ENCODE measurements at regions not wholly inside any gene's neighbourhood (a gene's known extent, or its start where the extent isn't known, plus 50 kb on each side); places are given as distances from the start of the nearest gene placed in this dataset.
"Not testable (repeated sequence)": the region's sequence is repeated elsewhere in the genome, so short reads cannot be mapped to it uniquely, and the experiment has no call there.

DNA sequence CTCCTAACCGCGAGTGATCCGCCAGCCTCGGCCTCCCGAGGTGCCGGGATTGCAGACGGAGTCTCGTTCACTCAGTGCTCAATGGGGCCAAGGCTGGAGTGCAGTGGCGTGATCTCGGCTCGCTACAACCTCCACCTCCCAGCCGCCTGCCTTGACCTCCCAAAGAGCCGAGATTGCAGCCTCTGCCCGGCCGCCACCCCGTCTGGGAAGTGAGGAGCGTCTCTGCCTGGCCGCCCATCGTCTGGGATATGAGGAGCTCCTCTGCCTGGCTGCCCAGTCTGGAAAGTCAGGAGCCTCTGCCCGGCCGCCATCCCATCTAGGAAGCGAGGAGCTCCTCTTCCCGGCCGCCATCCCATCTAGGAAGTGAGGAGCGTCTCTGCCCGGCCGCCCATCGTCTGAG, 58.8 kb upstream of the ANKRD30BL start:
- not testable (repeated sequence) for DNase-seq (ENCODE audit: extremely low read depth, low read depth)

DNA sequence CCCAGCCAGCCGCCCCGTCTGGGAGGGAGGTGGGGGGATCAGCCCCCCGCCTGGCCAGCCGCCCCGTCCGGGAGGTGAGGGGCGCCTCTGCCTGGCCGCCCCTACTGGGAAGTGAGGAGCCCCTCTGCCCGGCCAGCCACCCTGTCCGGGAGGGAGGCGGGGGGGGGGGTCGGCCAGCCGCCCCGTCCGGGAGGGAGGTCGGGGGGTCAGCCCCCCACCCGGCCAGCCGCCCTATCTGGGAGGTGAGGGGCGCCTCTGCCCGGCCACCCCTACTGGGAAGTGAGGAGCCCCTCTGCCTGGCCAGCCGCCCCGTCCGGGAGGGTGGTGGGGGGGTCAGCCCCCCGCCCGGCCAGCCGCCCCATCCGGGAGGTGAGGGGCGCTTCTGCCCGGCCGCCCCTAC, 60.1 kb upstream of the ANKRD30BL start:
- not testable (repeated sequence) for DNase-seq (ENCODE audit: extremely low read depth, low read depth)

DNA sequence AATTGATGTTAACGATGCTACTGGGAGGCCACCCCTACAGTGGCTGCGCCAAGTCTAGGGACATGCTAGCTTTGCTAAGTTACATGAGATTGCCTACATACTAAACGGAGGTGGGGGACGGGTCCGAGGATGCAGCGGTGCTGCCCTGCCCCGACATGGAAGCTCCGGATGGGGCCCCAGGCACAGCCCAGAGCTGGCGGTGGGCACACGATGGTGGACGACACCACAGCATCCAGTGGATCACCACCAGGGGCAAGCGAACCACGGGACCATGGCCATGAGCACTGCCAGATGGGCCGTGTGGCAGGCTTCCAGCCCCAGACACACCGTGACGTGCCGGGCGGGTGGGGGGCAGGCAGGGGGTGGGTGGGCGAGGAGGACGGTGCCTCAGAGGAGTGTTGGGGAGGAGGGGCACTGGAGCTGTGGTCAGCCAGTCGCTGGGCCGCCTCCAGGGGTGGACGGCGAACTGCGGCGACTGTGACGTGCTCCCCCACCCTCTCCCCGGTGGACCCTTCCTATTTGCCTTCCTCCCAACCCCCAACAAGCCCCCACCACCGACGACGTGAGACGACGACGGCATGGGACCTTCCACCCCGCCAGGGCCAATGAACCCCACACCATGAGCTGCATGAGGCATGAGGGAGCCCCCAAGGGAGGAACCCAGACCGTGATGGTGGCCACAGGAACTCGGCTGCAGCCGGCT, 90.6 kb upstream of the ANKRD30BL start:
- DNase-seq (ENCODE audit: extremely low read depth, low read depth): no peak

DNA sequence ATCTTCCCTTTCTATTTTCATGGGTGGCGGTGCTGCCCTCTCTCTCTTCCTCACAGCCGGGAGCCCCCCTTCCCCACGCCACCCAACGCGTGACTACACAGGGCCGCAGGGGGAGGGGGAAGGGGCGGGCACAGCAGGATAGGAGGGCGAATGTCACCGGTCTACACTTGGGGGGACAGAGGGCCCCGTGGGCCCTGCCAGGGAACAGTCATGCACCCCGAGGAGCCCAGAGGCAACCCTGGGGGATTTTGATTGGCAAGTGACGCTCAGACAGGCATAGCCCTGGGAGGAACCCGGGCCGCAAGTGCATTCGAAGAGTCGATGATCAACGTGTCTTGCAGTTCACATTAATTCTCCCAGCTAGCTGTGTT, 91.1 kb upstream of the ANKRD30BL start:
- DNase-seq (ENCODE audit: extremely low read depth, low read depth): no peak

GRCh38 chr2:132253496-132254305, 91.9 kb upstream of the ANKRD30BL start:
- no peak for DNase-seq (ENCODE audit: extremely low read depth, low read depth)

- not testable (repeated sequence) for DNase-seq (ENCODE audit: extremely low read depth, low read depth)
Observed at GRCh38 chr2:132254306-132254919, 92.7 kb upstream of the ANKRD30BL start.

DNA sequence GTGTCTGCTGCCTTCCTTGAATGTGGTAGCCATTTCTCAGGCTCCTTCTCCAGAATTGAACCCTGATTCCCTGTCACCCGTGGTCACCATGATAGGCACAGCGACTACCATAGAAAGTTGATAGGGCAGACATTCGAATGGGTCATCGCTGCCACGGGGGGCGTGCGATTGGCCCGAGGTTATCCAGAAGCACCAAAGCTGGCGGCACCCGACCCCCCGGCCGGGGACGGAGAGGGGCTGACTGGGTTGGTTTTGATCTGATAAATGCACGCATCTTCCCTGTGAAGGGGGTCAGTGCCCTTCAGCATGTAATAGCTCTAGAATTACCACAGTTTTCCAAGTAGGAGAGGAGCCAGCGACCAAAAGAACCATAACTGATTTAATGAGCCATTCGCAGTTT, 94.0 kb upstream of the ANKRD30BL start:
- DNase-seq (ENCODE audit: extremely low read depth, low read depth): no peak

DNA sequence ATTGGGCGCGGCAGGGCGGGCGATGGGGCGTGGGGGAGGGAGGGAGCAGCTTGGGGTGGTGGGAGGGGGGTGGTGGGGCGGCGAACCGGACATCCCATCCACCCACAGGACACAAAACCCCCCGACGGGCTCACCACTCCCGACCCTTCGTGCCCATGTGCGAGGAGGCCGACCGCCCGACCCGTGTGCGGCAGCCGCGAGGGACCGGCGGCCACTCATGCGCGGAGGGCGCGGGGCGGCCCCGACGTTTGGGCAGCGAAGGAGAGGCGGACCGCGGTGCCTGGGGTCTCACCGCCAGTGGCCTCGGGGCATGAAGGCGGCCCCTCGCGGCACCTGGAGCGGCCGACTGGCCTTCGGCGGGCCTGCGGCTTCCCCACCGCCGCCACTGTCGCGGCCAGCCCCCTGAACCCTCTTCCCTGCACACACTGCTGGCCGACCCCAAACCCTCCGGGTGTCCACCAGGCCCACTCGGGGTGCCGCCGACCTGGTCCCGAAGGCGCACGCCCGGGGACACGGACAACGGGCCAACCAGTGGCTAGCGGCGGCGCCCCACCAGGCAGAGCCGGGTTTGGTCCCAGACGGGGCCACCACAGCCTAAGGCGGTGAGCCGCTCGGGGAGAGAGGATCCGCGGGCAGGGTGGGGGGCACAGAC, 94.6 kb upstream of the ANKRD30BL start:
- DNase-seq (ENCODE audit: extremely low read depth, low read depth): no peak

DNA sequence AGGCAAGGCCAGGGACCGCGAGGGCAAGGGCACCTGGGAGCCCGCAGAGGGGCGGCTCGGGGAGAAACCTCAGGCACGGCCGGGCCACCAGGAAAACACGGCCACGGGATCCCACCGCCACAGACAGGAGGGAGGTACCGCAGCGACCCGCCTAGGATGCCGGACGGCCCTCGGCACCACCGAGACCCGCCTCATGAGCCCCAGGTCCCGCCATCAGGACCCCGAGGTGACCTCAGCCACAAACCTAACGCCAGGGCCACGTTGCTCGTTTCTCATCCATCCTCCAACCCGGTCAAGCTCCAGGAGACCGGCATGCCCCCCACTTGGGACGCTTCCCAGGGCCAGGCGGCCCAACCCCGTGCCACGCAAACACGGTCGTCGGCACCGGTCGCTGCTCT, 95.2 kb upstream of the ANKRD30BL start:
- not testable (repeated sequence) for DNase-seq (ENCODE audit: extremely low read depth, low read depth)

- DNase-seq (ENCODE audit: extremely low read depth, low read depth): not testable (repeated sequence)
Observed at GRCh38 chr2:132257301-132258171, 95.8 kb upstream of the ANKRD30BL start.

DNA sequence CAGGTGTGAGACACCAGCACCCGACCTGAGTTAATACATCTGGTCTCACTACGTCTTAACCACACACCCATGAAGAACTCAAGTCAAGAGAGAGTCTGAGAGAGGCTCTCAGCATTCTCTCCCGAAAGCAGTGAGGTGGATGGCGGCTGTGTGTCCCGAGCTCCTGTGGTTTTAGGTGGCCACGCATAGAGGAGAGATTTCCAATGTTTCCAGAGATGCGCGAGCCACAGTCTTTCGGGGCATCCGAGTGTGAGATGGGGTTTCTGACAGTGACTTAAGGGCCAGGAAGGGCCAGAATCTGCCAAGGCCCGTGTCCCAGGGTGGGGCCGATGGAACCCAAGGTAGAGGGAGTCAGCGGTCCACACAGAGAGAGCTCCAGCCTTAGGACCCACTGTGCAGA, 97.5 kb upstream of the ANKRD30BL start:
- DNase-seq (ENCODE audit: extremely low read depth, low read depth): not testable (repeated sequence)

GRCh38 chr2:132265595-132265994, 103.8 kb upstream of the ANKRD30BL start:
- not testable (repeated sequence) for DNase-seq (ENCODE audit: extremely low read depth, low read depth)

- no peak for DNase-seq (ENCODE audit: extremely low read depth, low read depth)
Observed at GRCh38 chr2:132267105-132267497, 105.3 kb upstream of the ANKRD30BL start.

DNA sequence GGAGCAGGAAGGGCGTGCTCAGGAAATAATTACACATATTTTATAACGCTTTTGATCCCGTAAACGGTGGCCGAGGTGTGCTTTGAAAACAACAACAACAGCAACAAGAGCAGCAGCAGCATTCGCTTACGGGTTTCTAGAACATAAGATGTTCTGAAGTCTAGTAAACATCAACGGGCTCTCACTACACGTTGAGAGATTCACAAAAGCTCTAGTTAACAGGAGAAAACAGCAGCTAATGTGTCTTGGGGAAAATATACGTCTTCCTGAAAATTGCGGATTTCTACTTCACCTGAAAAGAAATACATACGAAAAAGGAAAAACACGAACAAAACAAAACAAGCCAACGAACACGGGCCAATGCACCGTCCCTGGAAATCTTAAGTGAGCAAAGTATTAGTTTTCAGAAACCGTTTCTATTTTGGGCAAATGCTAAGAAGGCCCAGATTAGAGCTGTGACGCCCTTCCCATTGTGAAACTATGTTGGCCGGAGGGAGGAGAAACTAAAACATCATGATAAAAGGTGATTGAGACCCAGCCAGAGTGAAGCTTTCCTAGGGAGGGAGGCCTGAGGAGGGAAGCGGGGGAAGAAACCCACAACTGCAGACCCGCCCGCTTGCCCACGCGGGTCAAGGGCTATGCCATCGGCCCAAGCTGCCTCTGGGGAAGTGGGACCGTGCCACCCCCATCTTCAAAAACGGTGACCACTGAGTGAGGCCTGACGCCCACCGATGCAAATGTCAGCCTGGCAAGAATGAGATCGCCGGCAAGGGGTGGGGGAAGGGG, 105.9 kb upstream of the ANKRD30BL start:
- not testable (repeated sequence) for DNase-seq (ENCODE audit: extremely low read depth, low read depth)

DNA sequence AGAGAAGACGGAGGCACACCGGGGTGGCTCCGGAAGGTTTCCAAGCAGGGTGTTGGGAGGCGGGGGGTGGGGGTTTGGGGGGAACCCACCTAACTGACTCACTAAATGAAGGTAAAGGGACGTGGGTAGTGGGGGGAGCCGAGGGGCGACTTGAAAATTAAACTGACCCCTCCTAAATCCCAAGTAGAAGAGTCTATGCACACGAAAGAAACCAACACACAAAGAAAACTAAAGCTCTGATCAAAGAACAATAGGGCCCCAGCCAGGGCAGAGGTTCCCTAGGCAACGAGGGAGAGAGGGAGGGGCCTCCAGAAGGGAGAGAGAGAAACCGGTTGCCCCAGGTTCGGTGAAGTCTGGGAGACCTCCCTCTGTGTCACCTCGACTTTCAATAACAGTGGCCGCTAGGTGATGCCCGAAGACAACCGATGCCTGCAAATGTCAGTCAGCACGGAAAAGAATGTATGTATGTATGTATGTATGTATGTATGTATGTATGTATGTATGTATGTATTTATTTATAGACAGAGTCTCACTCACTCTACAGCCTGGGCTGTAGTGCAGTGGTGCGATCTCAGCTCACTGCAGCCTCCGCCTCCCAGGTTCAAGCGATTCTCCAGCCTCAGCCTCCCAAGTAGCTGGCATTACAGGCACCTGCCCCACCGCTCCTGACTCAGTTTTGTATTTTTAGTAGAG, 106.7 kb upstream of the ANKRD30BL start:
- DNase-seq (ENCODE audit: extremely low read depth, low read depth): peak; percentile 59

DNA sequence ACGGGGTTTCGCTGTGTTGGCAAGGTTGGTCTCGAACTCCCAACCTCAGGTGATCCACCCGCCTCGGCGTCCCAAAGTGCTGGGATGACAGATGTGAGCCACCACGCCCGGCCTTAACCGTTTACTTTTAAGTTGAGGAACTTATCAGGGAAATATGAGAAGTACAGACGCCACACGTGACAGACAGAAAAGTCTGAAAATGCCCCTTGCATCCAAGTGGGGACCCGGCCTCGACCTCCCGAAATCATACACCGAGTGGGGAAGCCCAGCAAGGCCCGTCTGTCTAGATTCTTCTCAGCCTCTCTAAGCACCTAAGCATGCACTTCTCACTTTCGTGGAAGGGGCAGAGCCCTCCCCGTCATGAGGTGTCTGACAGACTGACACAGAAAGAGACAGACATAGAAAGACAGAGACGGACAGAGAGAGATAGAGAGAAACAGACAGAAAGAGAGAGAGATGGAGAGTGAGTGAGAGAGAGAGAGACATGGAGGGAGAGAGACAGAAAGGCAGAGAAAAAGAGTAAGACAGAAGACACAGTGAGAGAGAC, 107.3 kb upstream of the ANKRD30BL start:
- DNase-seq (ENCODE audit: extremely low read depth, low read depth): no peak

DNA sequence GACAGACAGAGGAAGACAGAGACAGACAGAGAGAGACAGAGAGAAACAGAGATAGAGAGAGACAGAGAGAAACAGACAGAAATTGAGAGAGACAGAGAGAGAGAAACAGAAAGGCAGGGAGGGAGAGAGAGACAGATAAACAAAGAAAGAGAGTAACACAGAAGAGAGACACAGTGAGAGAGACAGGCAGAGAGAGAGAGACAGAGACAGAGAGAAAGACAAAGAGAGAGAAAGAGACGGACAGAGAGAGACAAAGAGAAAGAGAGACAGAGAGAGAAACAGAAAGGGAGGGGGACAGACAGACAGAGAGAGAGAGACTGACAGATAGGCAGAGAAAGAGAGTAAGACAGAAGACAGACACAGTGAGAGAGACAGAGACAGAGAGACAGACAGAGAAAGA, 108.5 kb upstream of the ANKRD30BL start:
- DNase-seq (ENCODE audit: extremely low read depth, low read depth): no peak

- no peak for DNase-seq (ENCODE audit: extremely low read depth, low read depth)
Observed at GRCh38 chr2:132270981-132271546, 109.3 kb upstream of the ANKRD30BL start.
